HepG2 (cell line): ENCODE measurements at regions not wholly inside any gene's neighbourhood (a gene's known extent, or its start where the extent isn't known, plus 50 kb on each side); places are given as distances from the start of the nearest gene placed in this dataset.

Experiments used
- ATAC-seq: fragments of 200-7000 bp; cut with Tn5 transposase; 3 replicates; pipeline ENCODE4 v1.9.1; 2020; ENCODE audit warnings: mild to moderate bottlenecking, moderate library complexity
- BruUV-seq: library from RNA; stranded (reverse); fragments of 400-500 nt; replicated peaks from 2 replicates; lab custom pipeline; 2021; lab: Mats Ljungman, UMichigan
- CTCF ChIA-PET: fragments of 300-600 bp; formaldehyde crosslinking; extraction: SDS; loops from one replicate; lab custom pipeline; 2021; ENCODE audit warnings: low total read pairs, inconsistent platforms, low intra/inter-chr PET ratio; lab: Yijun Ruan, JAX
- POLR2A ChIA-PET: fragments of 350-600 bp; sonication (Branson Sonifier 250); formaldehyde crosslinking; loops from one replicate; lab custom pipeline; 2020; ENCODE audit warnings: antibody characterized with exemption, inconsistent platforms; lab: Yijun Ruan, JAX
- DNase-seq: peaks from one replicate; pipeline ENCODE4 v3.0.0-alpha.2; 2015; ENCODE audit warnings: low spot score
- FAIRE-seq: peaks from 3 replicates; lab custom pipeline; 2011; peaks lifted over from hg19 to GRCh38; lab: Jason Lieb, UNC
- H2AFZ ChIP-seq: one replicate; pipeline ENCODE4 v1.6.1; 2011; ENCODE audit warnings: low read length, inconsistent platforms
- H3K27ac ChIP-seq: fragments of 300-600 bp; 3 replicates; pipeline ENCODE4 v1.8.0; 2011; ENCODE audit warnings: mixed run types, mild to moderate bottlenecking, mixed read lengths, low read length, inconsistent platforms; ENCODE audit not compliant: insufficient read depth; ENCODE audit errors: extremely low read length
- H3K27me3 ChIP-seq, 2 experiments: fragments of 200-600 bp in 1 of 2; 2 replicates in 1 of 2; 3 replicates in 1 of 2; pipeline versions ENCODE4 v1.6.0 to v1.8.0; 2011; ENCODE audit warnings: low read length in 2 of 2, mild to moderate bottlenecking in 2 of 2, moderate library complexity in 2 of 2, inconsistent platforms in 1 of 2; ENCODE audit not compliant: insufficient read depth in 2 of 2, control insufficient read depth in 1 of 2
- H3K36me3 ChIP-seq, 2 experiments: fragments of 200-600 bp in 1 of 2; replicated peaks in 1 of 2; 2 replicates in 1 of 2; 3 replicates in 1 of 2; pipeline versions ENCODE4 v1.5.1 to v1.8.0; 2011; ENCODE audit warnings: low read length in 2 of 2, inconsistent platforms in 1 of 2; ENCODE audit not compliant: insufficient read depth in 2 of 2, control insufficient read depth in 1 of 2
- H3K4me1 ChIP-seq: 2 replicates; pipeline ENCODE4 v1.5.1; 2012; ENCODE audit warnings: low read length, inconsistent platforms; ENCODE audit not compliant: insufficient read depth
- H3K4me2 ChIP-seq: 2 replicates; pipeline ENCODE4 v1.6.0; 2011; ENCODE audit warnings: low read depth, low read length, inconsistent platforms
- H3K4me3 ChIP-seq, 3 experiments: fragments of 200-600 bp in 1 of 3; sonication (generic), shearing (Covaris generic) in 1 of 3; replicated peaks in 1 of 3; 2 replicates each; pipeline ENCODE4 v1.5.1; 2011 to 2016; ENCODE audit warnings: low read length in 3 of 3, inconsistent platforms in 2 of 3, low read depth in 2 of 3, mild to moderate bottlenecking in 2 of 3, control low read depth in 1 of 3, mixed read lengths in 1 of 3; ENCODE audit not compliant: insufficient read depth in 1 of 3
- H3K79me2 ChIP-seq: one replicate; pipeline ENCODE4 v1.6.1; 2011; ENCODE audit warnings: low read length, inconsistent platforms; ENCODE audit not compliant: insufficient read depth
- H3K9ac ChIP-seq: 2 replicates; pipeline ENCODE4 v1.6.0; 2011; ENCODE audit warnings: mild to moderate bottlenecking, low read depth, low read length, inconsistent platforms; ENCODE audit not compliant: insufficient read depth
- H3K9me3 ChIP-seq: 2 replicates; pipeline ENCODE4 v1.5.1; 2012; ENCODE audit warnings: mild to moderate bottlenecking, low read length
- H4K20me1 ChIP-seq: 2 replicates; pipeline ENCODE4 v1.6.0; 2011; ENCODE audit warnings: inconsistent platforms, mild to moderate bottlenecking, low read length, moderate library complexity; ENCODE audit not compliant: insufficient read depth
- CCAR2 ChIP-seq: fragments of 200-400 bp; formaldehyde crosslinking; optimal IDR thresholded peaks from 2 replicates; pipeline ENCODE3; 2018; ENCODE audit warnings: low read depth, mild to moderate bottlenecking, low read length, moderate library complexity
- FOXO1 ChIP-seq: sonication (generic); formaldehyde crosslinking; IDR thresholded peaks from 2 replicates; pipeline ENCODE4 v1.4.0; 2020; ENCODE audit warnings: missing genetic modification reagents
- MAFG ChIP-seq: sonication (generic); formaldehyde crosslinking; IDR thresholded peaks from 2 replicates; pipeline ENCODE4 v1.5.1; 2020; ENCODE audit warnings: mild to moderate bottlenecking, missing genetic modification reagents
- SOX5 ChIP-seq: IDR thresholded peaks from 2 replicates; pipeline ENCODE4 v1.6.1; 2016; ENCODE audit warnings: borderline replicate concordance
- ZFY ChIP-seq: sonication (generic); formaldehyde crosslinking; IDR thresholded peaks from 2 replicates; pipeline ENCODE4 v1.4.0; 2020; ENCODE audit warnings: missing genetic modification reagents
- ZIK1 ChIP-seq: sonication (generic); formaldehyde crosslinking; IDR thresholded peaks from 2 replicates; pipeline ENCODE4 v1.5.0; 2020; ENCODE audit warnings: mild to moderate bottlenecking, low read depth, missing genetic modification reagents, borderline replicate concordance
- ZNF124 ChIP-seq: sonication (generic); formaldehyde crosslinking; IDR thresholded peaks from 2 replicates; pipeline ENCODE4 v1.4.0; 2020; ENCODE audit warnings: missing genetic modification reagents
- ZNF331 ChIP-seq: sonication (generic); formaldehyde crosslinking; IDR thresholded peaks from 2 replicates; pipeline ENCODE4 v1.4.0; 2020; ENCODE audit warnings: missing genetic modification reagents
- ZNF547 ChIP-seq: sonication (generic); formaldehyde crosslinking; IDR thresholded peaks from 2 replicates; pipeline ENCODE4 v1.5.1; 2020; ENCODE audit warnings: mild to moderate bottlenecking, missing genetic modification reagents
- ZNF605 ChIP-seq: sonication (generic); formaldehyde crosslinking; IDR thresholded peaks from 2 replicates; pipeline ENCODE4 v1.8.0; 2022; ENCODE audit warnings: mild to moderate bottlenecking, missing genetic modification reagents
- ZNF678 ChIP-seq: sonication (generic); formaldehyde crosslinking; IDR thresholded peaks from 2 replicates; pipeline ENCODE4 v1.4.0; 2020; ENCODE audit warnings: mild to moderate bottlenecking, missing genetic modification reagents
- ZNF780A ChIP-seq: sonication (generic); formaldehyde crosslinking; IDR thresholded peaks from 2 replicates; pipeline ENCODE4 v1.8.0; 2022; ENCODE audit warnings: mild to moderate bottlenecking, missing genetic modification reagents, moderate library complexity
- ZSCAN21 ChIP-seq: sonication (generic); formaldehyde crosslinking; IDR thresholded peaks from 2 replicates; pipeline ENCODE4 v1.8.0; 2022; ENCODE audit warnings: mild to moderate bottlenecking, missing genetic modification reagents, moderate library complexity, borderline replicate concordance
- WGBS: methylation state at CpG from one replicate; pipeline ENCODE4 v1.1.6; 2017; ENCODE audit warnings: low lambda C conversion rate; 5-methylcytosine and 5-hydroxymethylcytosine counted together
- in situ Hi-C: cut with HindIII; loops from 2 replicates; pipeline ENCODE4 v1.10.0; 2017; ENCODE audit warnings: low pct_unique_long_range_greater_than_20kb; ENCODE audit not compliant: extremely low pct_ligation_motif_present
- intact Hi-C: fragments of 100-400 bp; cut with micrococcal nuclease; formaldehyde crosslinking; loops from one replicate; pipeline ENCODE4 v1.10.0; 2022; ENCODE audit not compliant: unreplicated experiment
- TF ChIP-seq, protein P1 (sequence below): sonication (generic); formaldehyde crosslinking; IDR thresholded peaks from 2 replicates; pipeline ENCODE4 v1.4.0; 2020; ENCODE audit warnings: mild to moderate bottlenecking, low read depth, missing genetic modification reagents
- TF ChIP-seq, protein P2 (sequence below): sonication (generic); formaldehyde crosslinking; IDR thresholded peaks from 2 replicates; pipeline ENCODE4 v1.4.0; 2020; ENCODE audit warnings: missing genetic modification reagents
- TF ChIP-seq, protein P3 (sequence below): sonication (generic); formaldehyde crosslinking; IDR thresholded peaks from 2 replicates; pipeline ENCODE4 v1.8.1; 2023; ENCODE audit warnings: missing genetic modification reagents, inconsistent platforms, borderline replicate concordance
- TF ChIP-seq, protein P4 (sequence below): sonication (generic); formaldehyde crosslinking; IDR thresholded peaks from 2 replicates; pipeline ENCODE4 v1.9.0; 2022; ENCODE audit warnings: missing genetic modification reagents, mild to moderate bottlenecking, borderline replicate concordance

DNA sequence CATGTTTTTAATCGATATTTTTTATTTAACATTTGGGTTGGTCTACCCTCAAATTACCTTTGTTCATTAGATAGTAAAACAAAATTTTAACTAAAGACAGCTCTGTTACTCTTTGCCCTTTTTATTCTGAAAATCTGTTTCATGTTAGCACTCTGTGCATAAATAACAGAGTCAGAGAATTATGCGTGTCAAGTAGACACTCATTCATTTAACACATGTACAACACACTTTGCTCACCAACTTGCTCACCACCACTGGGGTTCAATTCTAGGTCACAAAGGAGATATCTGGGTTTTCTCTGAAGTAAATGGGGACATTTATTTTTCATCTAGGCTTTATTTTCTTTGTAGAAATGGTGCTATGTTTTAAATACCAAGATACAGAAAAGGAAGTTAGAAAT is 457.4 kb upstream of the SEMA3D start:
- Histone ChIP-seq H3K9me3 (no peaks in the 10 kb centered on the region), H2AFZ (no peak overlapping the region), H4K20me1 (no peaks in the 10 kb centered on the region), H3K27ac (no peak overlapping the region), H3K9ac (no peak overlapping the region), H3K4me2 (no peak overlapping the region), H3K4me1 (no peaks in the 10 kb centered on the region), H3K79me2 (no peaks in the 10 kb centered on the region), H3K4me3 (no peak overlapping the region), H3K27me3 (no peaks in the 10 kb centered on the region), H3K36me3 (no peaks in the 10 kb centered on the region)
- FAIRE-seq (no peak), ATAC-seq (no peak), DNase-seq (no peak)
- in situ Hi-C loops, result no loop called here
- TF ChIP-seq ZIK1 (CRISPR knock-in tag) (no peak), ZNF678 (CRISPR knock-in tag) (no peak), ZNF547 (CRISPR knock-in tag) (no peak), ZNF780A (no peak), MAFG (no peak), ZNF605 (no peak), ZSCAN21 (CRISPR knock-in tag) (no peak), ZFY (CRISPR knock-in tag) (no peak), SOX5 (no peak), ZNF331 (CRISPR knock-in tag) (no peak), CCAR2 (no peak), FOXO1 (CRISPR knock-in tag) (no peak), ZNF124 (no peak)
- TF ChIP-seq, protein P1, sequence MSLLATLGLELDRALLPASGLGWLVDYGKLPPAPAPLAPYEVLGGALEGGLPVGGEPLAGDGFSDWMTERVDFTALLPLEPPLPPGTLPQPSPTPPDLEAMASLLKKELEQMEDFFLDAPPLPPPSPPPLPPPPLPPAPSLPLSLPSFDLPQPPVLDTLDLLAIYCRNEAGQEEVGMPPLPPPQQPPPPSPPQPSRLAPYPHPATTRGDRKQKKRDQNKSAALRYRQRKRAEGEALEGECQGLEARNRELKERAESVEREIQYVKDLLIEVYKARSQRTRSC (CRISPR knock-in tag), result no peak
- TF ChIP-seq, protein P2, sequence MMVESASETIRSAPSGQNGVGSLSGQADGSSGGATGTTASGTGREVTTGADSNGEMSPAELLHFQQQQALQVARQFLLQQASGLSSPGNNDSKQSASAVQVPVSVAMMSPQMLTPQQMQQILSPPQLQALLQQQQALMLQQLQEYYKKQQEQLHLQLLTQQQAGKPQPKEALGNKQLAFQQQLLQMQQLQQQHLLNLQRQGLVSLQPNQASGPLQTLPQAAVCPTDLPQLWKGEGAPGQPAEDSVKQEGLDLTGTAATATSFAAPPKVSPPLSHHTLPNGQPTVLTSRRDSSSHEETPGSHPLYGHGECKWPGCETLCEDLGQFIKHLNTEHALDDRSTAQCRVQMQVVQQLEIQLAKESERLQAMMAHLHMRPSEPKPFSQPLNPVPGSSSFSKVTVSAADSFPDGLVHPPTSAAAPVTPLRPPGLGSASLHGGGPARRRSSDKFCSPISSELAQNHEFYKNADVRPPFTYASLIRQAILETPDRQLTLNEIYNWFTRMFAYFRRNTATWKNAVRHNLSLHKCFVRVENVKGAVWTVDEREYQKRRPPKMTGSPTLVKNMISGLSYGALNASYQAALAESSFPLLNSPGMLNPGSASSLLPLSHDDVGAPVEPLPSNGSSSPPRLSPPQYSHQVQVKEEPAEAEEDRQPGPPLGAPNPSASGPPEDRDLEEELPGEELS (CRISPR knock-in tag), result no peak
- TF ChIP-seq, protein P3, sequence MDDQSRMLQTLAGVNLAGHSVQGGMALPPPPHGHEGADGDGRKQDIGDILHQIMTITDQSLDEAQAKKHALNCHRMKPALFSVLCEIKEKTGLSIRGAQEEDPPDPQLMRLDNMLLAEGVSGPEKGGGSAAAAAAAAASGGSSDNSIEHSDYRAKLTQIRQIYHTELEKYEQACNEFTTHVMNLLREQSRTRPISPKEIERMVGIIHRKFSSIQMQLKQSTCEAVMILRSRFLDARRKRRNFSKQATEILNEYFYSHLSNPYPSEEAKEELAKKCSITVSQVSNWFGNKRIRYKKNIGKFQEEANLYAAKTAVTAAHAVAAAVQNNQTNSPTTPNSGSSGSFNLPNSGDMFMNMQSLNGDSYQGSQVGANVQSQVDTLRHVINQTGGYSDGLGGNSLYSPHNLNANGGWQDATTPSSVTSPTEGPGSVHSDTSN (CRISPR knock-in tag), result no peak
- TF ChIP-seq, protein P4, sequence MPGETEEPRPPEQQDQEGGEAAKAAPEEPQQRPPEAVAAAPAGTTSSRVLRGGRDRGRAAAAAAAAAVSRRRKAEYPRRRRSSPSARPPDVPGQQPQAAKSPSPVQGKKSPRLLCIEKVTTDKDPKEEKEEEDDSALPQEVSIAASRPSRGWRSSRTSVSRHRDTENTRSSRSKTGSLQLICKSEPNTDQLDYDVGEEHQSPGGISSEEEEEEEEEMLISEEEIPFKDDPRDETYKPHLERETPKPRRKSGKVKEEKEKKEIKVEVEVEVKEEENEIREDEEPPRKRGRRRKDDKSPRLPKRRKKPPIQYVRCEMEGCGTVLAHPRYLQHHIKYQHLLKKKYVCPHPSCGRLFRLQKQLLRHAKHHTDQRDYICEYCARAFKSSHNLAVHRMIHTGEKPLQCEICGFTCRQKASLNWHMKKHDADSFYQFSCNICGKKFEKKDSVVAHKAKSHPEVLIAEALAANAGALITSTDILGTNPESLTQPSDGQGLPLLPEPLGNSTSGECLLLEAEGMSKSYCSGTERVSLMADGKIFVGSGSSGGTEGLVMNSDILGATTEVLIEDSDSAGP (CRISPR knock-in tag), result no peak
- WGBS, result 0% methylated on average over 2 of the region's 2 CpGs
- ChIA-PET POLR2A (no interaction called here), CTCF (no interaction called here)
- intact Hi-C loops, result no loop called here
- BruUV-seq, result no TSS peak
